ENCODE measurements at regions not wholly inside any gene's neighbourhood (a gene's known extent, or its start where the extent isn't known, plus 50 kb on each side); places are given as distances from the start of the nearest gene placed in this dataset.

DNA sequence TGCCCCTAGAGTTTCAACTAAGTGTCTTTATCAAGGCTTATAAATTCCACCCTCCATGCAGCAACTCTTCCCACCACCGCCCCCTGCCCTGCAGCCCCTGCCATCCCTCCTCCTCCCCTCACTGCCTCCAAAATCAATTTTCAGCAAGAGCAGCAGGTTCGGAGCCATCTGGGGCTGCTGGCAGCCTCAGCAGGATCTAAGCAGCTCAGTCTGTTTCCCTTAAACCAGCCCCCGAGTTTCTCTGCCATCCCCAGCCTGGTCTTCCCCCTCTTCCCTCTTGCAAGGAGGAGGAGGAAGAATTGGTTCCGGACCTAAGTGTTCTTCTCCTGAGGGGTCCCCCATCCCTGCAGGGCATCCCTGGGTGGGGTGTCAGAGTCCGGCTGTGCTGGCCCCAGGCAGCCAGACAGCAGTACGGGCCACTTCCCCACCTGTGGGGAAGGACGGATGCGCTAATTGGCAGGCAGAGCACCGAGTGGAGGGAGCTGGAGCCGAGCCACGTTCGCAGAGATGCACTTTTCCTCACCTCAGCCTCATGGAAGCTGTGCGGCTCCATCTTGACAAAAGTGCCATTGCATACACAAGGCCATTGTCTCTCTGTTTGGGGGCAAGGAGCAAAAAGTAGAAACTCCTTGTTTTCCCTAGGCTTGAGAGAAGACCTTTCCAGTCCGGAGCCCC, 189.3 kb downstream of the KCNA5 start:
- H3K4me1 Mint-ChIP-seq: no peaks in the 10 kb centered on the region
- H3K9me3 Mint-ChIP-seq: peaks cover 2 to 14% (median 4%) of the 10 kb centered on the region in 7 donors
- TF ChIP-seq, protein P1, sequence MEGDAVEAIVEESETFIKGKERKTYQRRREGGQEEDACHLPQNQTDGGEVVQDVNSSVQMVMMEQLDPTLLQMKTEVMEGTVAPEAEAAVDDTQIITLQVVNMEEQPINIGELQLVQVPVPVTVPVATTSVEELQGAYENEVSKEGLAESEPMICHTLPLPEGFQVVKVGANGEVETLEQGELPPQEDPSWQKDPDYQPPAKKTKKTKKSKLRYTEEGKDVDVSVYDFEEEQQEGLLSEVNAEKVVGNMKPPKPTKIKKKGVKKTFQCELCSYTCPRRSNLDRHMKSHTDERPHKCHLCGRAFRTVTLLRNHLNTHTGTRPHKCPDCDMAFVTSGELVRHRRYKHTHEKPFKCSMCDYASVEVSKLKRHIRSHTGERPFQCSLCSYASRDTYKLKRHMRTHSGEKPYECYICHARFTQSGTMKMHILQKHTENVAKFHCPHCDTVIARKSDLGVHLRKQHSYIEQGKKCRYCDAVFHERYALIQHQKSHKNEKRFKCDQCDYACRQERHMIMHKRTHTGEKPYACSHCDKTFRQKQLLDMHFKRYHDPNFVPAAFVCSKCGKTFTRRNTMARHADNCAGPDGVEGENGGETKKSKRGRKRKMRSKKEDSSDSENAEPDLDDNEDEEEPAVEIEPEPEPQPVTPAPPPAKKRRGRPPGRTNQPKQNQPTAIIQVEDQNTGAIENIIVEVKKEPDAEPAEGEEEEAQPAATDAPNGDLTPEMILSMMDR (IDR thresholded peaks at IDR 0.05): no peak
- Histone ChIP-seq H3K4me1 (ENCODE audit: control insufficient read depth in 1 of 2, insufficient read depth in 2 of 2, low read length in 2 of 2) (no peaks in the 10 kb centered on the region), H3K79me2 (ENCODE audit: insufficient read depth, low read length) (no peaks in the 10 kb centered on the region), H3K27ac (ENCODE audit: low read depth in 1 of 2, low read length in 2 of 2) (no peak overlapping the region), H3K4me3 (replicated peaks in 1 of 3; ENCODE audit: low read depth in 2 of 3, low read length in 3 of 3) (no peak overlapping the region), H3K9ac (ENCODE audit: insufficient read depth, low read length, poor library complexity, severe bottlenecking) (no peak overlapping the region), H3K27me3 (ENCODE audit: control insufficient read depth in 2 of 2, insufficient read depth in 2 of 2, low read length in 2 of 2) (no peaks in the 10 kb centered on the region), H4K20me1 (ENCODE audit: insufficient read depth, low read length) (no peaks in the 10 kb centered on the region), H3K36me3 (replicated peaks in 1 of 2; ENCODE audit: control insufficient read depth in 1 of 2, insufficient read depth in 2 of 2, low read length in 2 of 2) (no peaks in the 10 kb centered on the region), H2AFZ (ENCODE audit: insufficient read depth, low read depth, low read length, poor library complexity, severe bottlenecking) (no peak overlapping the region), H3K4me2 (replicated peaks; ENCODE audit: extremely low read depth, low read length, poor library complexity, severe bottlenecking) (no peak overlapping the region), H3K9me3 (replicated peaks in 1 of 2; ENCODE audit: control insufficient read depth in 1 of 2, insufficient read depth in 1 of 2, low read length in 2 of 2) (peaks cover 0 to 2% of the 10 kb centered on the region in 2 donors)
- H3K36me3 Mint-ChIP-seq: no peaks in the 10 kb centered on the region
- no peak for DNase-seq
- WGBS (ENCODE audit: insufficient coverage): 87% methylated on average over 9 of the region's 14 CpGs
- H3K4me3 Mint-ChIP-seq: no peak overlapping the region
- intact Hi-C loops (cut with micrococcal nuclease): no loop called here
- peaks cover 0 to 8% (median 3%) of the 10 kb centered on the region in 3 donors for H3K27me3 Mint-ChIP-seq (ENCODE audit: low read depth in 3 of 3)
- no peak overlapping the region for H3K27ac Mint-ChIP-seq

DNA sequence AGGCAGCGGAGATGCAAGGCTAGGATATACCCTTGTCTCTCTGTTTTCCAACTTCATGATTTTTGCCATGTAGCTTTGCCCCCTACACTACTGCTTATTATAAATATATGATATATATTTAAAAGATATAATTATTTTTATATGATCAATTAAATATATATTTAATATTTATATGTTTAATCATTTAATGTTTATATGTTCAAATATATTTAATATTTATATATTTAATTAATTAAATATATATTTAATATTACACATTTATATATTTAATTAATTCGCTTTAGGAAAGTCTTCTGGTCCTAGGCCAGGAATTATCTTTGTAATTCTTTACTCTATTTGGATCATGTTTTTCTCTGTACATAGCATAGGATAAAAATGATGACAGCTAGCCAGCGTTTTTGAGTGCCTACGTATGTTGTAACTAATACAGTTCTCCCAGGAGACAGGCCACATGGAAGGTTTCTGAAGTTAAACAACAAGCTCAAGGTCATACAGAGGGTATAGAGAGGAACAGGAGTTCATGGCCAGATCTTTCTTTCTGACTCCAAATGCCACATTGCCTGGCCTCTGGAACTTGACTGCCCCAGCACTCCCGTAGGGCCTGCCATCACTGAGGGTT, 192.5 kb downstream of the KCNA5 start:
- peaks cover 0 to 6% (median 3%) of the 10 kb centered on the region in 3 donors for H3K27me3 Mint-ChIP-seq (ENCODE audit: low read depth in 3 of 3)
- H3K9ac ChIP-seq (ENCODE audit: insufficient read depth, low read length, poor library complexity, severe bottlenecking): no peak overlapping the region
- H3K27me3 ChIP-seq (ENCODE audit: control insufficient read depth in 2 of 2, insufficient read depth in 2 of 2, low read length in 2 of 2): peaks cover 0 to 2% of the 10 kb centered on the region in 2 donors
- H3K27ac ChIP-seq (ENCODE audit: low read depth in 1 of 2, low read length in 2 of 2): no peak overlapping the region
- H3K4me2 ChIP-seq (replicated peaks; ENCODE audit: extremely low read depth, low read length, poor library complexity, severe bottlenecking): no peak overlapping the region
- H4K20me1 ChIP-seq (ENCODE audit: insufficient read depth, low read length): no peaks in the 10 kb centered on the region
- no peak for DNase-seq
- peaks cover 0 to 1% (median 0%) of the 10 kb centered on the region in 7 donors for H3K9me3 Mint-ChIP-seq
- H3K4me1 ChIP-seq (ENCODE audit: control insufficient read depth in 1 of 2, insufficient read depth in 2 of 2, low read length in 2 of 2): no peaks in the 10 kb centered on the region
- intact Hi-C loops (cut with micrococcal nuclease): no loop called here
- H3K9me3 ChIP-seq (replicated peaks in 1 of 2; ENCODE audit: control insufficient read depth in 1 of 2, insufficient read depth in 1 of 2, low read length in 2 of 2): no peaks in the 10 kb centered on the region
- no peak overlapping the region for H2AFZ ChIP-seq (ENCODE audit: insufficient read depth, low read depth, low read length, poor library complexity, severe bottlenecking)
- no peak overlapping the region for H3K27ac Mint-ChIP-seq
- no peak overlapping the region for H3K4me3 Mint-ChIP-seq
- TF ChIP-seq, protein P1 (IDR thresholded peaks at IDR 0.05): no peak
- no peaks in the 10 kb centered on the region for H3K36me3 ChIP-seq (replicated peaks in 1 of 2; ENCODE audit: control insufficient read depth in 1 of 2, insufficient read depth in 2 of 2, low read length in 2 of 2)
- 100% methylated on average over 1 of the region's 5 CpGs for WGBS (ENCODE audit: insufficient coverage)
- no peaks in the 10 kb centered on the region for H3K36me3 Mint-ChIP-seq
- H3K4me1 Mint-ChIP-seq: no peaks in the 10 kb centered on the region
- H3K4me3 ChIP-seq (replicated peaks in 1 of 3; ENCODE audit: low read depth in 2 of 3, low read length in 3 of 3): no peak overlapping the region
- H3K79me2 ChIP-seq (ENCODE audit: insufficient read depth, low read length): no peaks in the 10 kb centered on the region
